Hematopoietic multipotent progenitor cell (in vitro differentiated cells): ENCODE measurements at regions not wholly inside any gene's neighbourhood (a gene's known extent, or its start where the extent isn't known, plus 50 kb on each side); places are given as distances from the start of the nearest gene placed in this dataset.

Experiments
- DNase-seq, 3 donors: peaks; one replicate each; pipeline ENCODE4 v3.0.0-alpha.2; 2011 to 2015; ENCODE audit warnings: low read depth in 2 of 3, low spot score in 2 of 3

DNA sequence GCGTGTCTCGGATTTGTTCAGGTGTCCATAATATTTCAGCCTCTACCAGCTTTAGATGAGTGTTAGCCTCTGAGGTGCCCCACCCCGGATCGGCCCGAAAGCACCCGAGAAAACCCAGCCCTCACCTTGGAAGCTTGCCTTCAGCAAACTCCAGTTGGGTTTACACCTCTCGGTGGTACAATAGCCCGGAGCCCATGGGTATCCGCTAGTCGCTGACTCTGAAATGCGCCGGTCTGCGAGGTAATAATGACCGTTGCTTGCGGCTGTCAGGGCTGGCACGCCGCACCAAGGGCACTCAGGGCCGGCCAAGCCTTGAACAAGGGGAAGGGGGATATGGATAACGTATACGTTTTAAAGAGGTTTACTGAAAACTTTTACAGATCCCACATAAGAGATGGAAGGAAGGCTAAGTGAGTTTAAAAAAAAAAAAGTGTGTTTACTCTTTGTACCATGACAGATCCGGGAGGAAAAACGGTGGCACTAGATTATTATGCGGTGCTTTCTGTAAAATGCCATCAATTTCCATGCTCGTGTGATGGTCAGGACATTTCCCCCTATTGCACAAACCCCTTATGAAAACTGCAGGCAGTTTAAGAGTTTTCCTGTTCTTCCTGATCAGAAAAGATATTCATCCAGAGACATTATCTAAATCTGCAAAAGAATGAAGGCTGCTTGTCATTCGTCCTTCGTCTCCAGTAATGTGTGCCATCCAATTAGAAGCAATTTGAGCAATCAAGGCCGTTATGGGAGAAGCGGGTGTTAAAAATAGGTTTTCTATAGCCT lies 124.2 kb downstream of the TMEM161B start:
- DNase-seq, result peak in 2 of 3 donors; percentile 5 to 10

DNA sequence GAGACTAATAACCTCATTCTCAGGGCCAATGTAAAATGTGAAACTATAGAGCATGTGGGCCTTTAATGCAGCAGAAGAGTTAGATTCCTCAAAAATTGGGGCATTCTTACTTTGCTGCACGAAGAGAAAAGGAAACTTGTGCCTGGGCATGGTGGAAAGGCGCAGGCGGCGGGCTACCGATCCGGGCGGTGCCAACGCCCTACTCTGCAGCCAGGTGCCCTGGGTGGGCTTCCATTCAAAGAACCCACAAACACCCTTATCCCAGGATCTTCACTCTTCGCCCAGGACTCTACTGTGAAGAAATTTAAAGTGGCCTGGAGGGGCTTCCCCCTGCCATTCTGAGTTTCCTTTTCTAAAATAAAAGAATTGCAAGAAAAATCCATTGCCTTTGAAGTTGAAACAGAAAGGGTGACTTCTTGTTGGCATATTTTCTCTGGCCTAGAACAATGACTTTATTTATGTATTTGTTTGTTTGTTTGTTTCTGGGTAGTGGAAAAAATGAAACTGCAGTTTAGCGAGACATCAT lies 124.9 kb downstream of the TMEM161B start:
- peak in 2 of 3 donors; percentile 4 to 5 for DNase-seq

- DNase-seq, result peak in 2 of 3 donors; percentile 18 to 26
These were observed 125.6 kb downstream of the TMEM161B start for GRCh38 chr5:88142886-88143692.

DNA sequence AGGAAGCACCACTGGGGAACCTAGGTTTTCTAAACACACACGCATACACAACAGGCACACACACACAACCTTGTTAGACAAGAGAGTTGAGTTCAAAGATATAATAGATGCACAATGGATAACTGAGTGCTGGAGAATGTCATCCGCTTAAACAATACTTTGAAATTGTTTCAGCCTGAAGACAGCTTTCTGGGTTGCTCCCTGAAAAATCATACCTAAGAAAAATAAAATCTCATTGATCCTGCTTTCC lies 126.1 kb downstream of the TMEM161B start:
- no peak for DNase-seq

DNA sequence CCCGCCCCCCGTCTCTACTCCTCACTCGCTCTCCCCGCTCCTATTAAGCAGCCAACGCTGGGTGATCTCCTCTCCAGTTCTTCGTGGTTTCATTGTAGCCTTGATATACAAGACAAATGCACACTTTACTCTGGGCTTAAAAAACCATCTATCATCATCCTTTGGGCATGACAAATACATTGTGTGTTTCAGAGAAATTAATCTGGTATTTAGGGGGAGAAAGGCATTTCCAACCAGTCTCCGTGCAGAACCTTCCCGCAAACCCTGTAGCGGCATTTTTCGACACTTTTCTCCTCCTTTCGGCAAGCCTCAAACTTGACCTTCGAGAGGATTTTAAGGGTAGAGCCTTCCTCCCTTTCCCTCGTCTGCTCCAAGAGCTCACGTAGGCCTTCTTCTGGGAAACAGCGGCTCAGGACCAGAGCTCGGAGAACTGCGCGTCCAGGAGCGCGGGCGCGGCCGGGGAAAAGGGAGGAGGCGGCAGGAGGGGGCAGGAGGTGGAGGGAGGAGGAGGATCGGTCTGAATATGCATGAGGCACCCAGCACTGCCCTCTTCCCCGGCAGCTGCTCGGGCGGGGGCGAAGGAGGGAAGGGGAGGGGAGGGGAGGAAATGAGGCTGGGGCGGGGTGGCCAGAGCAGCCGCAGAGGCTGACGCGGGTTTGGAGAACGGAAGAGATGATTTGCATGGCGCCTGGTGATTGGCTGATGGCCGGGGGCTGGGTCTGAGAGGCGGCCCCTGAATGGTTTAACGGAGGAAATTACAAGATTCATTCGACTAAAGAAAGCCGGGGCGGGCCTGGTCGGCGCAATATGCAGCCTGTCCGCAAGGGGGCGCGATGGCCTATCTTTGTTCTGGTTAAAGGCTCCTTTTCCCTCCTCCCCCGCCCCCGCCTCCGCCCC lies 127.5 kb downstream of the TMEM161B start:
- peak; percentile 29 to 94 (median 91) for DNase-seq

GRCh38 chr5:88140396-88140855 lies 128.2 kb downstream of the TMEM161B start:
- DNase-seq, result peak in 2 of 3 donors; percentile 3 to 5

DNA sequence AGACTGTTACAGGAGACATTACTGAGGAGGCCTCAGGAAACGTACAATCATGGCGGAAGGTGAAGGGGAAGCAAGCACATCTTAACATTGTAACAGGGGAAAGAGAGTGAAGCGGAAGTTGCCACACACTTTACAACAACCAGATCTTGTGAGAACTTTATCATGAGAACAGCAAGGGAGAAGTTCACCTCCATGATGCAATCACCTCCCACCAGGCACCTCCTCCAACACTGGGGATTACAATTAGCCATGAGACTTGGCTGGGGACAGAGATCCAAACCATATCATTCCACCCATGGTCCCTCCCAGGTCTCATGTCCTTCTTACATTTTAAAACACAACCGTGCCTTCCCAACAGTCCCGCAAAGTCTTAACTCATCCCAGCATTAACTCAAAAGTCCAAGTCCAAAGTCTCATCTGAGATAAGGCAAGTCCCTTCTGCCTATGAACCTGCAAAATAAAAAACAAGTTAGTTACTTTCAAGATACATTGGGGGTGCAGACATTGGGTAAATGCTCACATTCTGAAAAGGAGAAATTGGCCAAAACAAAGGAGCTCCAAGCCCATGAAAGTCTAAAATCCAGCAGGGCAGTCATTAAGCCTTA lies 138.3 kb downstream of the TMEM161B start:
- no peak for DNase-seq

- no peak for DNase-seq
These were observed 139.8 kb downstream of the TMEM161B start for GRCh38 chr5:88128813-88129212.

DNA sequence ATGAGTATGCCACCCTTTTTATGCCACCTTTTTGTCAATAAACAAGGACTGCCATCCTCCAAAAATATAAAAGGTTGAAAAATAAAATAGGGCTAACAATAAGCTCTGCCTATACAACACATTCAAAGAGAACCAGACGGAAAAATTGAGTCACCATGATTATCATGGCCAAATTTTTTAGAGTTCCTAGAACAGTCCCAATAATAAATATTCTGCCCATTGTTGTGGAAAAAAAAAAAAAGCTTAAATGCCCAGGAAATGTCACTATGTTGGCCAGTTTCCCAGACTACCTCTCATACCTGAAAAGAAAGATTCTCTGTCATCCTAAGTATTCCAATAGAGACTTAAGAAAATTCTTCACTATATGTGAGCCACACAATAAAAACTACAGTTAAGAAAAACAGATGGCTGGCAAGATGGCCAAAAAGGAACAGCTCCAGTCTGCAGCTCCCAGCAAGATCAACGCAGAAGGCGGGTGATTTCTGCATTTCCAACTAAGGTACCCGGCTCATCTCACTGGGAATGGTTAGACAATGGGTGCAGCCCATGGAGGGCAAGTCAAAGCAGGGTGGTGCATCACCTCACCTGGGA lies 149.0 kb downstream of the TMEM161B start:
- DNase-seq, result no peak

DNA sequence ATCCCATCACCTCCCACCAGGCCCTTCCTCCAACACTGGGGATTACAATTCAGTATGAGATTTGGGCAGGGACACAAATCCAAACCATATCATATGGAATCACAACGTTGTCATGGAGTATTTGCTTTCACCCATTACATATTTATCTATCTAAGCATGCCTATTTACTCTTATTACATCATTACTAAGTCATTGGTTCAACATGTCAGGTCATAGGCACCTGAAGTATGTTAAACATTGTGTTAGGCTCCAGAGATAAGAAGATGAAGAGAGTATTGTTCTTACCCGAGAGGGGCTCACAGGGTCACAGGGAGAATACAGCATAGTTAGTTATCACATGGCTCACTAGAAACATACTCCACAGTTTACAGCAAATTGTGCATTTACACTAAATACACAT lies 150.5 kb downstream of the TMEM161B start:
- no peak for DNase-seq

GRCh38 chr5:88117546-88117945 lies 151.1 kb downstream of the TMEM161B start:
- no peak for DNase-seq

DNA sequence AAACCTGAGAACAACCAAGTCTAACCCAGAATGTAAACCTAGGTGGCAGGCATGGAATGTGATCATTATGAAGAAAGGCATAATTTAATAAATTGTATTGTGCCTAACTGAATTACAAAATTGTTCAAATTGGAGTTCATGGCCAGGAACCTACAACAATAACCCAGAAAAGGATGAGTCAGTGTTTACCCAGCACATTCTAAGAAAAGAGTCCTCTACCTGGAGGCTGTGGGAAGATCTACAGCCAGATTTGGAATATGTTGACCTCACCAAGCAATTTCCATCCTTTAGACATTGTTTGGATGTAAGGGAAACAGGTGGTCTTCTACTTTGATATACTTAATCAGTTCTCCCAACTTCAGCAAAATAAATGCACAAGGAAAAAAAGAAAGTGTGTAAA lies 152.2 kb downstream of the TMEM161B start:
- no peak for DNase-seq

GRCh38 chr5:88115211-88115610 lies 153.4 kb downstream of the TMEM161B start:
- no peak for DNase-seq

- no peak for DNase-seq
These were observed 155.2 kb downstream of the TMEM161B start for GRCh38 chr5:88113429-88113828.

GRCh38 chr5:88109818-88110217 lies 158.8 kb downstream of the TMEM161B start:
- DNase-seq, result no peak

- no peak for DNase-seq
These were observed 160.0 kb downstream of the TMEM161B start for GRCh38 chr5:88108490-88109279.

- DNase-seq, result no peak
These were observed 173.6 kb downstream of the TMEM161B start for GRCh38 chr5:88094906-88095496.

DNA sequence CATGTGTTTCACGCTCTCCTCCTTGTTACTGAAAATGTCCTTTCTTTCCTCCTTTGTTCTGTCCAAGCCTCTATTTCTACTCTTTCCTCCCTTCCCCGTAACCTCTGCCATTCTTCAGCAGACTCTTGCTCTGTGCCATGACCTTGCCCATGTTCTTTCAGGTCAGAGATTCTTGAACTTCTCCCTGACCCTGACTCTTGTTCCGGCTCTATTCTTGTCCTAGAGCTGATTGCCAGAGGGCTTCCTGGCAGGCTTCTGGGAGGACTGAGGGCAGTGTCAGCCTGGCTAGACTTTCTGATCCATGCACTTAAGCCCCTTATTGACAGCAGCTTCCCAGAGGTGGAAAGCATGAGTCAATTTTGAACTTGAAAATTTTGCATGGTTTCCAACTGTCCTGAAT lies 174.2 kb downstream of the TMEM161B start:
- DNase-seq, result no peak

DNA sequence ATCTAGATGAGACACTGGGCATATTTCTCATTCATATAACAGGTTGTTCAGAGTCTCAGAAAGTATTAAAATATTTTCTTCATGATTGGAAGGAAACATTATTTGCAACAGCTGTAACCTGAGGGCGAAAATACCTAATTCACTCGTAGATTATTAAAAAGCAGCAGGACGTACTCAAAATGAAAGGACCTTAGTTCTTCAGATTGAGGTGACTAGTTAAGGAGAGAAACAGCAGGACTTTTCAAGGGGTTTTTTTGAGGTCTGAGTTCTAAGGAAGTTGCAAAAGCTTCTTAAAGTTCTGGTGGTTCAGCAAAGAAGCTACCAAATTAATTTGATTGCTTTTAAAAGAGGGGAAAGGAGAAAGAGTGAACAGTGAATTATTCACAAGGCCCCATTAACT lies 174.9 kb downstream of the TMEM161B start:
- no peak for DNase-seq
